HL-60 (cell line): ENCODE measurements at regions not wholly inside any gene's neighbourhood (a gene's known extent, or its start where the extent isn't known, plus 50 kb on each side); places are given as distances from the start of the nearest gene placed in this dataset.
"Not testable (repeated sequence)": the region's sequence is repeated elsewhere in the genome, so short reads cannot be mapped to it uniquely, and the experiment has no call there.

Experiments
- DNase-seq, 2 experiments: peaks; one replicate each; pipeline ENCODE4 v3.0.0-alpha.2; 2010 to 2020; ENCODE audit warnings: low read depth in 1 of 2, low spot score in 1 of 2
- H3K27ac ChIP-seq: fragments of 250-450 bp; sonication (Bioruptor Pico); replicated peaks from 2 replicates; pipeline ENCODE4 v1.5.1; 2020; ENCODE audit warnings: mild to moderate bottlenecking, moderate library complexity
- H3K27me3 ChIP-seq: fragments of 250-450 bp; sonication (Bioruptor Pico); 2 replicates; pipeline ENCODE4 v1.5.1; 2021; ENCODE audit warnings: mild to moderate bottlenecking, moderate library complexity; ENCODE audit not compliant: insufficient read depth, poor library complexity, severe bottlenecking
- H3K4me3 ChIP-seq: replicated peaks from 2 replicates; pipeline ENCODE4 v1.5.1; 2011; ENCODE audit warnings: mild to moderate bottlenecking, control low read depth, low read length; ENCODE audit not compliant: insufficient read depth
- GABPA ChIP-seq: IDR thresholded peaks from 2 replicates; pipeline ENCODE4 v1.6.1; 2012; ENCODE audit warnings: low read depth
- POLR2AphosphoS5 ChIP-seq: IDR thresholded peaks from 2 replicates; pipeline ENCODE4 v1.6.1; 2012; ENCODE audit warnings: low read depth
- SPI1 ChIP-seq: IDR thresholded peaks from 2 replicates; pipeline ENCODE4 v1.6.1; 2012; ENCODE audit warnings: low read depth, mild to moderate bottlenecking, borderline replicate concordance
- TF ChIP-seq, protein P1 (sequence below): IDR thresholded peaks from 2 replicates; pipeline ENCODE4 v1.6.1; 2012; ENCODE audit warnings: low read depth; ENCODE audit not compliant: insufficient replicate concordance
- TF ChIP-seq, protein P2 (sequence below): IDR thresholded peaks from one replicate; pipeline ENCODE4 v1.5.1; 2011; ENCODE audit warnings: low read length, control low read depth, inconsistent platforms; ENCODE audit not compliant: insufficient read depth

DNA sequence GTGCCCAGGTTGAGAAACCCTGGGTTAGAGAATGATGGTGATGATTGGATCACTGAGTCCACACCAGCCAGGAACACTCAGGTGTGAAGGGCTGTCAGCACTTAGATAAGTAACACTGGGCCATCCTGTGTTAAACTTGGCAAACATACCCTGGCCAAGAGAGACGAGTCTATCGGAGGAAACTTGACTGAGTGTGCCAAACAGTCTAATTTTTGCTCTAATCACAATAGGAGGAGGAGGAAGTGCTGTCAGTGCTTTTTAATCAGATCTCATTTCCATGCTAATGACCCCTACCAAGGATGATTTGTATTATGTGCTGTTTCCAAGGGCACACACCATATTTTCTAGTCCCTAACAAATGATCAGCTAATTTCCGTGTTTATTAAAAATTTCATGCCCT lies 63.8 kb upstream of the SEC11C start:
- H3K4me3 ChIP-seq, result no peak overlapping the region
- no peaks in the 10 kb centered on the region for H3K27me3 ChIP-seq
- H3K27ac ChIP-seq, result no peak overlapping the region
- TF ChIP-seq POLR2AphosphoS5 (no peak), SPI1 (no peak), GABPA (no peak)
- TF ChIP-seq, protein P1, sequence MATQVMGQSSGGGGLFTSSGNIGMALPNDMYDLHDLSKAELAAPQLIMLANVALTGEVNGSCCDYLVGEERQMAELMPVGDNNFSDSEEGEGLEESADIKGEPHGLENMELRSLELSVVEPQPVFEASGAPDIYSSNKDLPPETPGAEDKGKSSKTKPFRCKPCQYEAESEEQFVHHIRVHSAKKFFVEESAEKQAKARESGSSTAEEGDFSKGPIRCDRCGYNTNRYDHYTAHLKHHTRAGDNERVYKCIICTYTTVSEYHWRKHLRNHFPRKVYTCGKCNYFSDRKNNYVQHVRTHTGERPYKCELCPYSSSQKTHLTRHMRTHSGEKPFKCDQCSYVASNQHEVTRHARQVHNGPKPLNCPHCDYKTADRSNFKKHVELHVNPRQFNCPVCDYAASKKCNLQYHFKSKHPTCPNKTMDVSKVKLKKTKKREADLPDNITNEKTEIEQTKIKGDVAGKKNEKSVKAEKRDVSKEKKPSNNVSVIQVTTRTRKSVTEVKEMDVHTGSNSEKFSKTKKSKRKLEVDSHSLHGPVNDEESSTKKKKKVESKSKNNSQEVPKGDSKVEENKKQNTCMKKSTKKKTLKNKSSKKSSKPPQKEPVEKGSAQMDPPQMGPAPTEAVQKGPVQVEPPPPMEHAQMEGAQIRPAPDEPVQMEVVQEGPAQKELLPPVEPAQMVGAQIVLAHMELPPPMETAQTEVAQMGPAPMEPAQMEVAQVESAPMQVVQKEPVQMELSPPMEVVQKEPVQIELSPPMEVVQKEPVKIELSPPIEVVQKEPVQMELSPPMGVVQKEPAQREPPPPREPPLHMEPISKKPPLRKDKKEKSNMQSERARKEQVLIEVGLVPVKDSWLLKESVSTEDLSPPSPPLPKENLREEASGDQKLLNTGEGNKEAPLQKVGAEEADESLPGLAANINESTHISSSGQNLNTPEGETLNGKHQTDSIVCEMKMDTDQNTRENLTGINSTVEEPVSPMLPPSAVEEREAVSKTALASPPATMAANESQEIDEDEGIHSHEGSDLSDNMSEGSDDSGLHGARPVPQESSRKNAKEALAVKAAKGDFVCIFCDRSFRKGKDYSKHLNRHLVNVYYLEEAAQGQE, result no peak
- TF ChIP-seq, protein P2, sequence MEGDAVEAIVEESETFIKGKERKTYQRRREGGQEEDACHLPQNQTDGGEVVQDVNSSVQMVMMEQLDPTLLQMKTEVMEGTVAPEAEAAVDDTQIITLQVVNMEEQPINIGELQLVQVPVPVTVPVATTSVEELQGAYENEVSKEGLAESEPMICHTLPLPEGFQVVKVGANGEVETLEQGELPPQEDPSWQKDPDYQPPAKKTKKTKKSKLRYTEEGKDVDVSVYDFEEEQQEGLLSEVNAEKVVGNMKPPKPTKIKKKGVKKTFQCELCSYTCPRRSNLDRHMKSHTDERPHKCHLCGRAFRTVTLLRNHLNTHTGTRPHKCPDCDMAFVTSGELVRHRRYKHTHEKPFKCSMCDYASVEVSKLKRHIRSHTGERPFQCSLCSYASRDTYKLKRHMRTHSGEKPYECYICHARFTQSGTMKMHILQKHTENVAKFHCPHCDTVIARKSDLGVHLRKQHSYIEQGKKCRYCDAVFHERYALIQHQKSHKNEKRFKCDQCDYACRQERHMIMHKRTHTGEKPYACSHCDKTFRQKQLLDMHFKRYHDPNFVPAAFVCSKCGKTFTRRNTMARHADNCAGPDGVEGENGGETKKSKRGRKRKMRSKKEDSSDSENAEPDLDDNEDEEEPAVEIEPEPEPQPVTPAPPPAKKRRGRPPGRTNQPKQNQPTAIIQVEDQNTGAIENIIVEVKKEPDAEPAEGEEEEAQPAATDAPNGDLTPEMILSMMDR, result no peak
- no peak for DNase-seq

DNA sequence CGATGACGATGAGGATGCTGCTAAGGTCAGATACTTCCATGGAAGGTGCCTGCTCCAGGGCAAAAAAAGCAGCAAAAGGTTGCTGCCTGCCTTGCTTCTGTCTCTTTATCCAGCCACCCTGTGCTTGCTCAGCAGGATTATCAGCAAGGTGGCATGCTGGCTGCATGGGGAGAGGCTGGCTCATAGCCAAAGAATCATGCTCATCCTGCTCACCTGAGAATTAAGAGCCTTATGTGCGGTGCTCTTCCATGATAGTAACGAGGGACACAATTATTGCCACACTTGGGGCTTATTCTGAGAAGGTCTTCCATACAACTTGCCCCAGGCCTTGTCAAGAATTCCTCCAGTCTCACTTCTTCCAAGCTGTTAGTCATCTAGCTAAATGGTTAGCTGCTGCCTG lies 60.4 kb upstream of the SEC11C start:
- no peak overlapping the region for H3K4me3 ChIP-seq
- no peak for DNase-seq
- peaks cover 9% of the 10 kb centered on the region for H3K27me3 ChIP-seq
- TF ChIP-seq SPI1 (no peak), POLR2AphosphoS5 (no peak), GABPA (no peak)
- TF ChIP-seq, protein P1, result no peak
- TF ChIP-seq, protein P2, result no peak
- H3K27ac ChIP-seq, result no peak overlapping the region

DNA sequence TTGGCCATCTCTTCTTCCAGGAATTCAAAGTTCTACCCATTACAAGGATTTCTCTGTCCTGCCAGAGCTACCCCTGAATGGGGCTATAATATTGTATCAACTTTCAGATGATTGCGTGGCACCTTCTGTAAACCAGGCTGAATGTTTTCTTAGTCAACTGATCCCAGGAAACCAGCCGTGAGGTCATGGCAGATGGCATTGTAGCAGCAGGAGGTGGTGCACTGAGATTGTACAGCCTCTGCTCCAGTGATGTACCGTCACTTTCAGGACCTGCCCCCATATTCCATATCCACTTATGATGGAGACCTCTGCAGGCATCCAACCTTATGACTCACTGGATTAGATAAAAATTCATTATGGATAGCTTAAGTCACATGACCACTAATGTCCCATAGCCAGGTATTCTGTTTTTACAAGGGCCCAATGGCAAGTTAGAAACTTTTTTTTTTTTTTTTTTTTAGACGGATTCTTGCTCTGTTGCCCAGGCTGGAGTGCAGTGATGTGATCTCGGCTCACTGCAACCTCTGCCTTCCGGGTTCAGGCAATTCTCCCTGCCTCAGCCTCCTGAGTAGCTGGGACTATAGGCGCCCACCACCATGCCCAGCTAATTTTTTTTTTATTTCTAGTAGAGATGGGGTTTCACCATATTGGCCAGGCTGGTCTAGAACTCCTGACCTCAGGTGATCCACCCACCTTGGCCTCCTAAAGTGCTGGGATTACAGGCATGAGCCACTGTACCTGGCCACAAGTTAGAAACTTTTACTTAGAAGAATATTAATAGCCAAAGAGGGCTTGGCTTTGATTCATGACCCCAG lies 59.8 kb upstream of the SEC11C start:
- not testable (repeated sequence) for H3K27ac ChIP-seq, H3K27me3 ChIP-seq, DNase-seq, H3K4me3 ChIP-seq

DNA sequence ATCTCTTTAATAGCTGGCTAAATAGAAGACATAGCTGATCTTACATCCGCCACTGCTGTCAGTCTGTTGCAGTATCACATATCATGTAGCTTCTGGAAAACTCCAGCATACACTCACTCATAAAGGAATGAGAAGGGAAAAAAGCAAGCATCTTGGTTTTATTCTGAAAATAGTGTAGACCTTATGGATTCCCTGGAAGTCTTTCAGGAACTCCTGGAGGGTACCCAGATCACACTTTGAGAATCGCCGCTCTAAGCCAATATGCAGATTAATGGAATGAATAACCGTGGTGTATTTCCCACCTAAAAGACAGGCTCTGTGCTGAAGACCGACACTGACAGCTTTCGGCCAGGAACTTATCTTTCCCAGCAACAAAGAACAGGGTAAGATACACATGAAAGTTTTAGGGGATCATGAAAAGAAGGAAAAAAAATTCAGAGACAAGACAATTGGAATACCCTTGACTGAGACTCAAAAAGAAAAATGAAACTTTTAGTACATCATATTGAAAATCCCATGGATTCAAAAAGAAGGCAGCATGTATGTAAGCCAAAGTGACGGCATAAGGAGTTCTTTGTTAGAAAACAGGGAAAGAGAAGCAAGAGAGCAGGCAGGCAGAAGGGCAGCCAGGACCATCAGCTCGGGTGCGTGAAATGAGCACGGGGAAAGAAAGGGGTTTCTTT lies 56.4 kb upstream of the SEC11C start:
- H3K4me3 ChIP-seq, result no peak overlapping the region
- no peak overlapping the region for H3K27ac ChIP-seq
- peaks cover 23% of the 10 kb centered on the region for H3K27me3 ChIP-seq
- no peak for DNase-seq
- no peak for TF ChIP-seq SPI1
- TF ChIP-seq, protein P1, result no peak
- TF ChIP-seq GABPA, result no peak
